ENCODE measurements at regions not wholly inside any gene's neighbourhood (a gene's known extent, or its start where the extent isn't known, plus 50 kb on each side); places are given as distances from the start of the nearest gene placed in this dataset.

DNA sequence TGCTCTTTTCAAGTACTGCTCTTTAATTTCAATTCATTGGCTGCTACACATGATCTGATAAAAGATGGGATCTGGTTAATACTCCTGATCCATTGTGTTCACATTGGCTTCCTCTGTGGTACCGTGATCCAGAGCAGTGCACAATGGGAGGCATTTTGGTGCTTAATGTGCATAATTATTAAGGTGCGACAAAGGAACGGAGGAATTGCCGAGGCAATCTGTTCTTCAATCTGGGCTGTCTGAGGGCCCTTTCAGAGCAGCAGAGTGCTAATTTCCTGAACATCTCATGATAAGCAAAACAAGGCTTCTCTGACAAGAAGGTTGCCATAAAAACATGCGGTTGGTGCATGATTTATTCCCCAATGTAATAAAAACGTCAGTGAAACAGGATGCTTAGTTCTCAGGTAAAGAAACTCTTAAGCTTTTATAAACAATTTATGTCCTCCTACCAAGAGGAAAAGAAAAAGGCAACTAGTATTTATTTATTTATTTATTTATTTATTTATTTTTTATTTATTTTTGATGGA lies 64.0 kb upstream of the EPHA3 start:
- TF ChIP-seq ZNF133 (tag by site-specific recombination; IDR thresholded peaks at IDR 0.05) (no peak), ZNF37A (tag by site-specific recombination; IDR thresholded peaks at IDR 0.05) (no peak), ZNF610 (tag by site-specific recombination; IDR thresholded peaks at IDR 0.05; ENCODE audit: borderline replicate concordance) (no peak), ZNF670 (tag by site-specific recombination; IDR thresholded peaks at IDR 0.05; ENCODE audit: low read depth) (no peak), ZNF324 (tag by site-specific recombination; IDR thresholded peaks at IDR 0.05) (no peak), ZNF558 (tag by site-specific recombination; IDR thresholded peaks at IDR 0.05) (no peak), ZBTB21 (tag by site-specific recombination; IDR thresholded peaks at IDR 0.05) (no peak), ZNF121 (tag by site-specific recombination; IDR thresholded peaks at IDR 0.05) (no peak)
- TF ChIP-seq, protein P1, sequence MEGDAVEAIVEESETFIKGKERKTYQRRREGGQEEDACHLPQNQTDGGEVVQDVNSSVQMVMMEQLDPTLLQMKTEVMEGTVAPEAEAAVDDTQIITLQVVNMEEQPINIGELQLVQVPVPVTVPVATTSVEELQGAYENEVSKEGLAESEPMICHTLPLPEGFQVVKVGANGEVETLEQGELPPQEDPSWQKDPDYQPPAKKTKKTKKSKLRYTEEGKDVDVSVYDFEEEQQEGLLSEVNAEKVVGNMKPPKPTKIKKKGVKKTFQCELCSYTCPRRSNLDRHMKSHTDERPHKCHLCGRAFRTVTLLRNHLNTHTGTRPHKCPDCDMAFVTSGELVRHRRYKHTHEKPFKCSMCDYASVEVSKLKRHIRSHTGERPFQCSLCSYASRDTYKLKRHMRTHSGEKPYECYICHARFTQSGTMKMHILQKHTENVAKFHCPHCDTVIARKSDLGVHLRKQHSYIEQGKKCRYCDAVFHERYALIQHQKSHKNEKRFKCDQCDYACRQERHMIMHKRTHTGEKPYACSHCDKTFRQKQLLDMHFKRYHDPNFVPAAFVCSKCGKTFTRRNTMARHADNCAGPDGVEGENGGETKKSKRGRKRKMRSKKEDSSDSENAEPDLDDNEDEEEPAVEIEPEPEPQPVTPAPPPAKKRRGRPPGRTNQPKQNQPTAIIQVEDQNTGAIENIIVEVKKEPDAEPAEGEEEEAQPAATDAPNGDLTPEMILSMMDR (tag by site-specific recombination; IDR thresholded peaks at IDR 0.05), result no peak
- TF ChIP-seq, protein P2, sequence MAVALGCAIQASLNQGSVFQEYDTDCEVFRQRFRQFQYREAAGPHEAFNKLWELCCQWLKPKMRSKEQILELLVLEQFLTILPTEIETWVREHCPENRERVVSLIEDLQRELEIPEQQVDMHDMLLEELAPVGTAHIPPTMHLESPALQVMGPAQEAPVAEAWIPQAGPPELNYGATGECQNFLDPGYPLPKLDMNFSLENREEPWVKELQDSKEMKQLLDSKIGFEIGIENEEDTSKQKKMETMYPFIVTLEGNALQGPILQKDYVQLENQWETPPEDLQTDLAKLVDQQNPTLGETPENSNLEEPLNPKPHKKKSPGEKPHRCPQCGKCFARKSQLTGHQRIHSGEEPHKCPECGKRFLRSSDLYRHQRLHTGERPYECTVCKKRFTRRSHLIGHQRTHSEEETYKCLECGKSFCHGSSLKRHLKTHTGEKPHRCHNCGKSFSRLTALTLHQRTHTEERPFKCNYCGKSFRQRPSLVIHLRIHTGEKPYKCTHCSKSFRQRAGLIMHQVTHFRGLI (tag by site-specific recombination; IDR thresholded peaks at IDR 0.05), result no peak

Measured in HEK293 (cell line).